Endothelial cell of umbilical vein (primary cell): ENCODE measurements at regions not wholly inside any gene's neighbourhood (a gene's known extent, or its start where the extent isn't known, plus 50 kb on each side); places are given as distances from the start of the nearest gene placed in this dataset.

Experiments used
- BruUV-seq: library from RNA; stranded (reverse); fragments of 400-500 nt; replicated peaks from 2 replicates; lab custom pipeline; 2021; lab: Mats Ljungman, UMichigan
- CTCF ChIA-PET: fragments of 300-600, 350-600 bp; sonication (Branson Sonifier 250); formaldehyde crosslinking; loops from one replicate; lab custom pipeline; 2021; ENCODE audit warnings: antibody characterized with exemption, inconsistent platforms; lab: Charles Lee
- POLR2A ChIA-PET: fragments of 300-600, 350-600 bp; sonication (Branson Sonifier 250); formaldehyde crosslinking; loops from one replicate; lab custom pipeline; 2021; ENCODE audit warnings: antibody characterized with exemption, inconsistent platforms; lab: Charles Lee
- DNase-seq: peaks from one replicate; pipeline ENCODE4 v3.0.0-alpha.2; 2011; ENCODE audit warnings: low read depth, low spot score
- FAIRE-seq: peaks from 2 replicates; lab custom pipeline; 2011; peaks lifted over from hg19 to GRCh38; lab: Jason Lieb, UNC
- H2AFZ ChIP-seq: 2 replicates; pipeline ENCODE4 v1.6.0; 2012; ENCODE audit warnings: low read depth, low read length, control low read depth, inconsistent platforms
- H3K27ac ChIP-seq: 2 replicates; pipeline ENCODE4 v1.5.1; 2011; ENCODE audit warnings: low read depth, mild to moderate bottlenecking, control low read depth, low read length, moderate library complexity; ENCODE audit not compliant: insufficient read depth
- H3K27me3 ChIP-seq, 2 experiments: 2 replicates each; pipeline versions ENCODE4 v1.6.0 to v1.6.1; 2011; ENCODE audit warnings: low read length in 2 of 2, mixed read lengths in 1 of 2; ENCODE audit not compliant: control insufficient read depth in 2 of 2, insufficient read depth in 2 of 2
- H3K36me3 ChIP-seq, 2 experiments: 2 replicates in 1 of 2; 3 replicates in 1 of 2; pipeline ENCODE4 v1.5.1; 2011; ENCODE audit warnings: low read length in 2 of 2, mild to moderate bottlenecking in 1 of 2, moderate library complexity in 1 of 2; ENCODE audit not compliant: control insufficient read depth in 2 of 2, insufficient read depth in 2 of 2; ENCODE audit errors: extremely low read depth in 1 of 2
- H3K4me1 ChIP-seq: 3 replicates; pipeline ENCODE4 v1.5.1; 2011; ENCODE audit warnings: mild to moderate bottlenecking, low read length; ENCODE audit not compliant: control insufficient read depth, insufficient read depth; ENCODE audit errors: extremely low read depth
- H3K4me2 ChIP-seq: 2 replicates; pipeline ENCODE4 v1.6.1; 2011; ENCODE audit warnings: low read length, control low read depth, mixed read lengths; ENCODE audit not compliant: insufficient read depth
- H3K4me3 ChIP-seq, 3 experiments: fragments of 200-600 bp in 1 of 3; sonication (generic), shearing (Covaris generic) in 1 of 3; replicated peaks in 1 of 3; 2 replicates each; pipeline ENCODE4 v1.5.1; 2011 to 2016; ENCODE audit warnings: control low read depth in 3 of 3, low read length in 3 of 3, mild to moderate bottlenecking in 2 of 3, inconsistent platforms in 1 of 3, low read depth in 1 of 3, moderate library complexity in 1 of 3; ENCODE audit not compliant: insufficient read depth in 1 of 3
- H3K79me2 ChIP-seq: 2 replicates; pipeline ENCODE4 v1.6.0; 2012; ENCODE audit warnings: low read length, inconsistent platforms; ENCODE audit not compliant: control insufficient read depth, insufficient read depth
- H3K9ac ChIP-seq: replicated peaks from 2 replicates; pipeline ENCODE3; 2011; ENCODE audit warnings: low read length, control low read depth; ENCODE audit not compliant: insufficient read depth; ENCODE audit errors: extremely low read depth
- H3K9me1 ChIP-seq: replicated peaks from 3 replicates; pipeline ENCODE4 v1.6.0; 2011; ENCODE audit warnings: mild to moderate bottlenecking, low read length; ENCODE audit not compliant: control insufficient read depth, insufficient read depth; ENCODE audit errors: extremely low read depth
- H3K9me3 ChIP-seq: replicated peaks from 2 replicates; pipeline ENCODE4 v1.5.1; 2012; ENCODE audit warnings: low read length, inconsistent platforms; ENCODE audit not compliant: control insufficient read depth, insufficient read depth
- H4K20me1 ChIP-seq: replicated peaks from 2 replicates; pipeline ENCODE3; 2011; ENCODE audit warnings: mild to moderate bottlenecking, low read length; ENCODE audit not compliant: control insufficient read depth, insufficient read depth; ENCODE audit errors: extremely low read depth
- EZH2 ChIP-seq: IDR thresholded peaks from 2 replicates; pipeline ENCODE4 v1.6.1; 2012; ENCODE audit warnings: borderline replicate concordance, low read depth, mild to moderate bottlenecking, moderate library complexity, low read length, inconsistent platforms; ENCODE audit not compliant: severe bottlenecking
- FOS ChIP-seq: IDR thresholded peaks from 2 replicates; pipeline ENCODE4 v1.6.1; 2011; ENCODE audit warnings: mild to moderate bottlenecking, low read length, moderate library complexity, borderline replicate concordance; ENCODE audit not compliant: insufficient read depth
- GATA2 ChIP-seq: IDR thresholded peaks from 2 replicates; pipeline ENCODE4 v1.7.0; 2011; ENCODE audit warnings: low read depth, mild to moderate bottlenecking, moderate library complexity, mixed read lengths, low read length; ENCODE audit not compliant: insufficient read length, insufficient read depth
- JUN ChIP-seq: IDR thresholded peaks from 2 replicates; pipeline ENCODE4 v1.6.1; 2011; ENCODE audit warnings: borderline replicate concordance, low read depth; ENCODE audit not compliant: insufficient read length, insufficient read depth
- MYC ChIP-seq: IDR thresholded peaks from one replicate; pipeline ENCODE4 v1.6.1; 2011; ENCODE audit warnings: mild to moderate bottlenecking, low read depth, low read length
- POLR2A ChIP-seq: IDR thresholded peaks from 2 replicates; pipeline ENCODE4 v1.6.1; 2012; ENCODE audit warnings: low read depth, mild to moderate bottlenecking, control low read depth, low read length
- POLR2AphosphoS5 ChIP-seq: IDR thresholded peaks from 2 replicates; pipeline ENCODE4 v1.6.1; 2012; ENCODE audit warnings: low read depth, mild to moderate bottlenecking, control low read depth, low read length, moderate library complexity; ENCODE audit not compliant: insufficient read depth
- dilution Hi-C: fragments of 300-500 bp; cut with MboI; formaldehyde crosslinking; loops from one replicate; pipeline ENCODE4 v1.15.0; 2019; ENCODE audit warnings: low sequenced_read_pairs; ENCODE audit not compliant: extremely low pct_ligation_motif_present
- intact Hi-C: fragments of 100-400 bp; cut with micrococcal nuclease; formaldehyde crosslinking; loops from one replicate; pipeline ENCODE4 v1.10.0; 2022
- TF ChIP-seq, protein P1 (sequence below), 2 donors: IDR thresholded peaks; 1 replicate in 1 of 2; 2 replicates in 1 of 2; pipeline ENCODE4 v1.5.1; 2011; ENCODE audit warnings: low read length in 2 of 2, mild to moderate bottlenecking in 2 of 2, moderate library complexity in 2 of 2, control low read depth in 1 of 2, inconsistent platforms in 1 of 2, low read depth in 1 of 2; ENCODE audit not compliant: insufficient read depth in 1 of 2; ENCODE audit errors: extremely low read depth in 1 of 2
- TF ChIP-seq, protein P2 (sequence below): IDR thresholded peaks from 2 replicates; pipeline ENCODE4 v1.6.1; 2011; ENCODE audit not compliant: insufficient read depth, insufficient read length

DNA sequence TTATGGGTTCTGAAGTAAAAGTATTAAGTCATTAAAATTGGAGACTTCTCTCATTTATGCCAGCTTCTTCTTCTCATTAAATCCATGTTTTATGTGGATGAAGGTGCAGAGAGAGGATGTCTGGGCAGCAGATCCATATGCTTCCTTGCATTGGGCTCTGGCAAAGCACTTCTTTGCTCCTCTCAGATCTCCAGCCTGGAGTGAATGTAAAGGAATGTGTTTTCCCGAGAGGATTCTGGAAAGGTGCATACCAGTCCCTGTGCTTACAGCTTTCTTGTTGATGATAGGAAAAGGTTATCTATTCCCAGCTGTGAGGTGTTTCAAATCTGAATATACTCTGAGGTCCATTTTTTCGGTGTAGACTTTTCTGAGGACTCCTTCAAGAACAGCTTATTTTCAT lies 79.9 kb upstream of the PEX5L start:
- no peak for TF ChIP-seq POLR2AphosphoS5
- TF ChIP-seq FOS = no peak
- no peak for TF ChIP-seq GATA2
- no peak for TF ChIP-seq EZH2
- TF ChIP-seq, protein P1, sequence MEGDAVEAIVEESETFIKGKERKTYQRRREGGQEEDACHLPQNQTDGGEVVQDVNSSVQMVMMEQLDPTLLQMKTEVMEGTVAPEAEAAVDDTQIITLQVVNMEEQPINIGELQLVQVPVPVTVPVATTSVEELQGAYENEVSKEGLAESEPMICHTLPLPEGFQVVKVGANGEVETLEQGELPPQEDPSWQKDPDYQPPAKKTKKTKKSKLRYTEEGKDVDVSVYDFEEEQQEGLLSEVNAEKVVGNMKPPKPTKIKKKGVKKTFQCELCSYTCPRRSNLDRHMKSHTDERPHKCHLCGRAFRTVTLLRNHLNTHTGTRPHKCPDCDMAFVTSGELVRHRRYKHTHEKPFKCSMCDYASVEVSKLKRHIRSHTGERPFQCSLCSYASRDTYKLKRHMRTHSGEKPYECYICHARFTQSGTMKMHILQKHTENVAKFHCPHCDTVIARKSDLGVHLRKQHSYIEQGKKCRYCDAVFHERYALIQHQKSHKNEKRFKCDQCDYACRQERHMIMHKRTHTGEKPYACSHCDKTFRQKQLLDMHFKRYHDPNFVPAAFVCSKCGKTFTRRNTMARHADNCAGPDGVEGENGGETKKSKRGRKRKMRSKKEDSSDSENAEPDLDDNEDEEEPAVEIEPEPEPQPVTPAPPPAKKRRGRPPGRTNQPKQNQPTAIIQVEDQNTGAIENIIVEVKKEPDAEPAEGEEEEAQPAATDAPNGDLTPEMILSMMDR (IDR thresholded peaks at IDR 0.05; ENCODE audit: extremely low read depth in 1 of 2, insufficient read depth in 1 of 2, low read depth in 1 of 2, low read length in 2 of 2) = no peak
- TF ChIP-seq, protein P2, sequence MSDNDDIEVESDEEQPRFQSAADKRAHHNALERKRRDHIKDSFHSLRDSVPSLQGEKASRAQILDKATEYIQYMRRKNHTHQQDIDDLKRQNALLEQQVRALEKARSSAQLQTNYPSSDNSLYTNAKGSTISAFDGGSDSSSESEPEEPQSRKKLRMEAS = no peak
- TF ChIP-seq POLR2A = no peak
- TF ChIP-seq MYC = no peak
- no peak for TF ChIP-seq JUN
- POLR2A ChIA-PET = no interaction called here
- DNase-seq (no peak), FAIRE-seq (no peak)
- Histone ChIP-seq H3K4me1 (no peaks in the 10 kb centered on the region), H3K27ac (no peak overlapping the region), H4K20me1 (no peaks in the 10 kb centered on the region), H3K36me3 (no peaks in the 10 kb centered on the region), H3K79me2 (no peaks in the 10 kb centered on the region), H3K9me3 (no peaks in the 10 kb centered on the region), H3K27me3 (no peaks in the 10 kb centered on the region), H2AFZ (no peak overlapping the region), H3K4me2 (no peak overlapping the region), H3K4me3 (no peak overlapping the region), H3K9me1 (no peaks in the 10 kb centered on the region), H3K9ac (no peak overlapping the region)
- intact Hi-C loops = no loop called here
- CTCF ChIA-PET = interaction anchor here (0.6 kb wide), 1 partner anchor 126 kb away, joined by 3 read pairs; no protein-coding TSS in a partner anchor
- no TSS peak for BruUV-seq
- dilution Hi-C loops = no loop called here
